GF-D8 (cell line): ENCODE measurements at regions not wholly inside any gene's neighbourhood (a gene's known extent, or its start where the extent isn't known, plus 50 kb on each side); places are given as distances from the start of the nearest gene placed in this dataset.
"Not testable (repeated sequence)": the region's sequence is repeated elsewhere in the genome, so short reads cannot be mapped to it uniquely, and the experiment has no call there.

Experiments
- DNase-seq: peaks from one replicate; lab custom pipeline; 2025; lab: John Stamatoyannopoulos, UW

DNA sequence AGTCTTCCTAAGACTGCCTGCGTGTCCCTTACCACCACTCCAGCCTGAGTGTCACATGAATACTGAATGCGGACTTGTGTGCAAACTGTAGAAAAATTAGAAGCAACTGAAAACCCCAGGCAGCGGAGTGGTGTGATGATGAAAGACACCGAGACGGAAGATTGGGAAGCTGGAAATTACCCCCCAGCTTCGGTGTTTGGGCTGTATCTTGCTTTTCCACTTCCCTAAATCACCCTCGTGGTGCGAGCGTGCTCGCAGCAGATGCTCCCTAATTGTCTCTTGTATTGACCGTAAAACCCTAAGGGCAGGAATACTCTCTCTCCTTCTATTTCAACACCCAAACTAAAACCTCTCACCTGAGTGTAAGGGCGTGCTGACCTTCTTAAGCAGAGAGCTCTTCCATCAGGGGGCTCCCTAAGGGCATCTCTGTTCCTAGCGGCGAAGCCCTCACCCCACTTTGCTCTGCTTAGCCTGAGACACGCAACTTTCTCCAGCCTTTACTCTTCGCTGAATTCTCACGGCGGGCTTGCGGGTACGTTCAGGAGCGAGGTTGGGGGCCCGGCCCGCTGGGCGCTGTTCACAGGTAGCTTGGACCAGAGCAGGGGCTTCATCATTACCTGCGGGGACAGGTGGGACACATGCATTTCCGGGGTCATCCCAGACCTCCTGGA, 62.4 kb downstream of the CRYBB2 start:
- no peak for DNase-seq

DNA sequence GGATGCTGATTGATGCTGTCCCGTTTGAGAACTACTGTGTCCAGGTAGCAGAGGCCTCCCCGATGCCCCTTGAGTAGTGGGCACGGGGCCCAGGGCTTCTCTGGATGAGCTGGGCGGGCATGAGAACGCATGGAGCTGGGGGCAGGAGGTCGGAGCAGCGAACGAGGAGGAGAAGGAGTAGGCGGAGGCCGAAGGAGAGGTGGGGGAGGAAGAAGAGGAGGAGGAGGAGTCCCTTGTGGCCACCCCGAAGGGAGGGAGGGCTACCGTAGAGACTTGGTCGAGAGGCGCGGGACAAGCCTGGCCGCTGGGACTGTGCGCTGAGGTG, 62.9 kb downstream of the CRYBB2 start:
- DNase-seq: no peak

DNA sequence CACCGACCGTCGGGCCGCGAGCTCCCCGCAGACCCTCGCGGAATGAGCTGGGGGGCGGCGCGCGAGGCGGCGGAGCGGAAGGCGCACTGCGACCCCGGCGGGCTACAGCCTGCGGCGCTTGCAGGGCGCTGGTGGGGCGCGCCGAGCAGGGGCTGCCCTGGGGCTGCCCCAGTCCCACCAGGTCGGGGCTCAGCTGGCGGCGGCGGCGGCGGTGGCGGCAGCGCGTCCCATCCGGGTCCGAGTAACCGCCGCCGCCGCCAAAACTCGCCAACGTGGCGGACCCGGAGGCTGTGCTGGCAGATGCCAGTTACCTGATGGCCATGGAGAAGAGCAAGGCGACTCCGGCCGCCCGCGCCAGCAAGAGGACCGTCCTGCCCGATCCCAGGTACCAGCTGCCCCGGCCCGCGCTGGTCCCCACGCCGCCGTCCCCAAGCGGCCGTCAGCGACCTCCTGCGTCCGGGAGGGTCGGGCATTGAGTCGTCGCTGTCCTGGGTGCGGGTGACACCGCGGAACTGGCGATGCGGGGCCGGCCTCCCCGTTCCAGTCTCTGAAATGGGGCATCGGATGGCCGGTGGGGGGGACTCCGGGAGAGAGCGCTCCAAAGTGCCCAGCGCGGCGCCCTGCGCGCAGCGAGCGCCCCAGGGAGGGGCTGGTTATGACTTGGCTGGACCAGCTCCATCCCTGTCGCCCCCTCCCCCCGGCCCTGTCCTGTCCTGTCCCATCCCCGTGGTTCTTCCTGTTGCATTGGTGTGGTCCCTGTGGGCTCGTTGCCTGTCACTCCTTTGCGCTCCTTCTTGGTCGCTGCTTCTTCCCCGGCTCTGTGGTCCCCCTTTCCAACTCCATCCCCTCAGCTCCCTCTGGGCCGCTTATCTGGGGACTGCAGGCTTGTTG, 63.5 kb downstream of the CRYBB2 start:
- no peak for DNase-seq

DNA sequence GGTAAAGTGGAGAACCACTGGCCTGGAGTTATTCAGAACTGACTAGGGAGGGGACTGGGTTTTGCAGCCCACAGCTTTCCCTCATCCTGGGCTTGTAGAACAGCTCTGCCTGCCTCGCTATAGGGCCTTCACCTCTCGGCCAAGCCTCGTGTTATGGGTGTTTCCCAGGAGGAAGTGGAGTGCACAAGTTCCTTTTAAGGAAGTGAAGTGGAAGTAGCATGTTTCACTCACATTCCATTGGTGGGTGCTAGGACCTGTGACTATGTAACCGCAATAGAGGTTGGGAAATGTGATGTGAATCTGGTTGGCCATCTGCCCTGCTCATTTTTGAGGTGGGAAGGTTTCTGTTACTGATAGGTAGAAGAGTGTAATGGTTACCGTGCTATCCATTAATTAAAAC, 69.0 kb downstream of the CRYBB2 start:
- not testable (repeated sequence) for DNase-seq

DNA sequence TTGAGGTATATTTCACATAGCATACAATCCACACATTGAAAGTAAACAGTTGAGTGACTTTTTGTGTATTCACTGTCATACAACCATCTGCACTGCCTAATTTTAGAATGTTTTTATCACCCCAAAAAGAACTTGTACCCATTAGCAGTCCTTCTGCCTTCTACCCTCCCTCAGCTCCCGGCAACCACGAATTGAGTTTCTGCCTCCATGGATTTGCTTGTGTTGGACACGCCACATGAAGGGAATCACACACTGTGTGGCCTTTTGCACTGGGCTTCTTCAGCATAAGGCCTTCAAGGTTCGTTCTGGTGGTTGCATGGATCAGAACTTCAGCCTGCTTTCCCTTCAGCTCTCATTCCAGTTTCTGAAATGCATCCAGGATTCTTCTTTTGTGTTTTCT, 82.5 kb downstream of the CRYBB2 start:
- DNase-seq: not testable (repeated sequence)

DNA sequence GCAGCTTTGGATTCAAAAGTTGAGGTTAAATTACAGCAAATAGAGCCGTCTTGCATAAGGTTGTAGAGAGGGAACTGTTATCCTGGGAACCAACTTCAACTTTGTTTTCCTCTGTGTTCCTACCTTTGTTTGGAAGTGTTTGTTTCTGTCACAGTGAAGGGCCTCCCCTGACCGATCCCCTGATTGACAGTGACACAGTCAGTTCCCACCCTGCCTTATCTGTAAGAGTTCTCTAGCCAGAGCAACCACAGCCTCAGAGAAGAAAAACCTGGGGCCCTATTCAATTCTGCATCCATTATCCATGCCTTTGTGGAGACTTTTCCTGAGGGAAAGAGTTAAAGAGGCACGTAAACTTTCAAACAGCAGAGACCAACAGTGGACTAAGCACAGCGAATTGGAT, 90.1 kb downstream of the CRYBB2 start:
- not testable (repeated sequence) for DNase-seq

DNA sequence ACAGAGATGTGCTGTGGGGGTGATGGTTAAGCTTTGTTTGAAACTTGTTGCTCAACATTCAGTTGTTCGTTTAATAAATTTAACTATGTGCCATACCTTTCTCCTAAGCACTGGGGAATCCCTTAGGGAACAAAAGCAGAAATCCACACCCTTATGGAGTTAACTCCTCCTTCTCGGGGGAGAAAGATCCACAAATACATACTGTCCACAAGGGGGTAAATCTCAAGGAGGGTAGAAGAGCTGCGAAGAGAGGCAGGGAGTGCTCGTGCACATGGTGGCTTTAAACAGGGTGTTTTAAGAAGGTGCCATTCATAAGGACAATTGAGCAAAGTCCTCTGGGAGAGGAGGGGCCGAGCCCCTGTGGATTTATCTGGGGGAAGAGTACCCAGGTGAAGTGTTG, 92.5 kb downstream of the CRYBB2 start:
- not testable (repeated sequence) for DNase-seq

DNA sequence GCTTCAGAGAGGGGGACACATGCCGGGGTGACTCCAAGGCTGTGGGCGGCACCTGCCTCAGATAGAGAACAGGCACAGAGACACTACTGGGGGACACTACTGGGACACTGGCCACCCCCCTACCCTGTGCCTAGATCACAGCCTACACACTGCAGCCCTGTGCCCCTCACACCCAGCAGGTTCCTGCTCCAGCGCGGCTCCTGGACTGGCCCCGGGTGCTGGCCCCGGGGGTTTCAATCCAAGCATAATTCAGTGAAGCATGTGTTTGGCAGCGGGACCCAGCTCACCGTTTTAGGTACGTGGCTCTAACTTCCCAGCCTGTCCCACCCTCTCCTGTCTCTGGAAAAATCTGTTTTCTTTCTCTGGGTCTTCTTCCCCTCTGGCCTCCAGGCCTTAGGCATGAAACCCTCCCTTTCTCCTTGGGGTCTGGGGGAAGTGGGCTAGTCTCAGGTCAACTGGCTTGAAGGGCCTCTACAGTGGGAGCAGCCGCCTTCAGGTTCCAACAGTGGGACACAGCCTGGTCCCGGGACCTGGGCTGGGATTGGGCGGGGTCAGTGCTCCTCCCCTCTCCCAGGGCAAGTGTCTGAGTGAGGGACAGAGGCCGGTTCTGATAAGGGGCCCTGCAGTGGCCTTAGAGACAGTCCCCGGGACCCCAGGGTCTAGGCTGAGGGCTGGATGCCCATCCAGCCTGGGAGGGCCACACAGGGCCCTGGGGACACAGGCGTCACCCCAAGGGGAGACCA, 98.8 kb downstream of the CRYBB2 start:
- no peak for DNase-seq

DNA sequence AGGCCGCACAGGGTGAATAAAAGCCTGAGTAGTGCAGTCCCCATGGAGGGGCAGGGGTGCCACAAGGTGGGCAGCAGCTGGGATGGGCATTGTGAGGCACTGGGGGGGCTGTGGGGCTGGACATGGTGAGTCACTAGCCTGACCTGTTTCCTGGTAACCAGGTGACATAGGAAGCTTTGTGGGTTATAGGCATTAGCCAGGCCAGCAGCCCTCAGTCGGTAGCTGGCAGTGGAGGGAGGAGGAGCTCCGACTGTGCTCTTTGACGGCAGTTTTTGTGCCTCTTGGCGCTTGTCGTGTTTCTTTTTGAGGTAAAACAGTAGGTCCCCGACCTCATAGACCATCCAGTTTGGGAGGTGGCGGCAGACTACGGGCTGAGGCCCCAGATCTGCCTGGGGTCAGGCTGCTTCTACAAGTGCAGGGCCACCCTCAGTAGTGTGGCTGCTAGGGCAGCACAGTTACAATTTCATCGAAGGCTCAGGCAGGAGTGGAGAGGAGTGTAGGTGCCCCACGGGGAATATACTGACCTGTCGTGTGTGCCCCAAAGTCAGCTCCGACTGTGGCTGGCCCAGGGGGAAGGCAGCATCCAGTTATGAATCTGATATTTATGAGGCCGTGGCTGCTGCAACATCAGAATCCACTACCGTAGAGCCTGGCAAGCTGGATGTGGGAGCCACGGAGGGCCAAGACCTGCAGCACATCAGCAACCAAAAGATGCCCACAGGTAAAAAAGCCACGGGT, 107.7 kb downstream of the CRYBB2 start:
- no peak for DNase-seq

DNA sequence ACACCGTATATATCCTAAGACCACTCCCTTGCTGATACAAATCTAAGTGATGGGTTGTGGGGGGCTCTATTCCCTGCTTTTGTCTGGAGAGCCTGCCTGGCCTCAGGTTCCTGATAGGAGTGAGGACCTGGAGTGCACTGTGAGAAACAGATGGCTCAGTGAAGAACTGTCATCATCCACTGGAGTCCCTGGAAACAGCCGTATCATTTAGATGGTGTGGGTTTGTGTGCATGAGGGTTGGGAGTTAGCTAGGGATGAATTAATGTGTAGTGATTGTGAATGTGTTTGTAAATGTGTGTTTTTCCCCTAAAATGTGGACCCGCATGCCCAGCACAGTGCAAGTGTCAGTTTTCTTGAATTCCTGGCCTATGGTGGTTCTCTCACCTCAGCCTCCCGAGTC, 111.6 kb downstream of the CRYBB2 start:
- no peak for DNase-seq

DNA sequence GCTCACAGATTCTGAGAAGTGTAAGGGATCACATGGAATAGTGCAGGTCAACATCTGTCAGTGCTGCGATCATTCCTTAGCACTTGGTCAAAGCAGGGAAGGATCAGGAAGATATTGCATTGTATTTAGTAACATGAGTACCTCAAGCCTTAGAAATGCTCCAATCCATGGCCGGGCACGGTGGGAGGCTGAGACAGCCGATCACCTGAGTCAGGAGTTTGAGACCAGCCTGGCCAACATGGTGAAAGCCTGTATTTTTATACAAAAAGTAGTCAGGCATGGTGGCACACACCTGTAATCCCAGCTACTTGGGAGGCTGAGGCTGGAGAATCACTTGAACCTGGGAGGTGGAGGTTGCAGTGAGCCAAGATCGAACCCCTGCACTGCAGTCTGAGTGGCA, 112.5 kb downstream of the CRYBB2 start:
- not testable (repeated sequence) for DNase-seq

DNA sequence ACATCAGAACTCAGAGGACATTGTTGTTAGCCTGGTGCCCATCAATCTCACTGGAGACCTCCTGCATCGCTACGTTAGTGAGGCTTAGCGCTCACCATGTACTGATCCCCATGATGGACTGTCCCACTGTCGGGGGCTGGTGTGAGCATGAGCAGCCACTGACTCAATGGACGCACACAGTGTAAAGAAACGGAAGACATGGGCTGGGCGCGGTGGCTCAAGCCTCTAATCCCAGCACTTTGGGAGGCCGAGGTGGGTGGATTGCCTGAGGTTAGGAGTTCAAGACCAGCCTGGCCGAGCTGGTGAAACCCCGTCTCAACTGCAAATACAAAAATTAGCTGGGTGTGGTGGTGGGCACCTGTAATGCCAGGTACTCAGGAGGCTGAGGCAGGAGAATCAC, 112.9 kb downstream of the CRYBB2 start:
- DNase-seq: no peak

DNA sequence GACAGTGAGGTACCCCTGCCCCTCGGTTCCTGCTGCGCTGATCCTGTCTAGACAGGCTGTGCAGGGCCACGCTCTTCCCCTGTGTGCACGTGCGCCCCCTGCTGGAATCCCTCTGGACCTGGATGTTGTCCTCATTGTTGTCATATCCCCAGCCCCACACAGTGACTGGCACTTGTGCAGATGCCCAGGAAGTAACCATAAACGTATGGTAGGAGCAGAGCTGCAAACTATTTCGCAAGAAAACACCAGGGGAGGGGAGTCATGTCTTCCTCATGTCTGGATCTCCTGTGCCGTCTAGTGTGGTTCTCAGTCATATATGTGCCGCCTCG, 114.7 kb downstream of the CRYBB2 start:
- DNase-seq: no peak

DNA sequence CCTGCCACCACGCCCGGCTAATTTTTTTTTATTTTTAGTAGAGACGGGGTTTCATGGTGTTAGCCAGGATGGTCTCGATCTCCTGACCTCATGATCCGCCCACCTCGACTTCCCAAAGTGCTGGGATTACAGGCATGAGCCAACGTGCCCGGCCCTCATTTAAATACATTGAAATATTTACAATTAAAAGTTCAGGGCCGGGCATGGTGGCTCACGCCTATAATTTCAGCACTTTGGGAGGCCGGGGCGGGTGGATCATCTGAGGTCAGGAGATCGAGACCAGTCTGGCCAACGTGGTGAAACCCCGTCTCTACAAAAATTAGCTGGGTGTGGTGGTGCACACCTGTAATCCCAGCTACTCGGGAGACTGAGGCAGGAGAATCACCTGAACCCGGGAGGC, 115.2 kb downstream of the CRYBB2 start:
- DNase-seq: not testable (repeated sequence)

DNA sequence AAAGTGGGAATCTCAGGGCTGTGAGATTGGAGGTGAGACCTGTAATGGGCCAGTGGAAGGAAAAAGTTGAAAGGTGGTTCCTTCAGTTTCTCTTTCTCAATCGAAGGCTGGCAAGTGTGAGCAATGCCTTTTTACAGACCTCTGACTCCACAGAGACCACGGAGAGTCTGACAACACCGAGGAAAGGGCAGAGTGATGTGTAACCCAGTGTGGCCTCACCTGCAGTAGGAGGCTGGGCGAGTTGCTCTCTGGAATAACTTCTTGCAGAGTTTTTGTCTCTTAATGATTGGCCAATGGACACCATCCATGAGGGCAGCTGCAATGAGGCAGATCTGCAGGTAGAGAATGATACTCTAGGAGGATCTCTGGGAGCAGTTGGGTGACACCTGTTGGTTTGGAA, 115.8 kb downstream of the CRYBB2 start:
- not testable (repeated sequence) for DNase-seq

DNA sequence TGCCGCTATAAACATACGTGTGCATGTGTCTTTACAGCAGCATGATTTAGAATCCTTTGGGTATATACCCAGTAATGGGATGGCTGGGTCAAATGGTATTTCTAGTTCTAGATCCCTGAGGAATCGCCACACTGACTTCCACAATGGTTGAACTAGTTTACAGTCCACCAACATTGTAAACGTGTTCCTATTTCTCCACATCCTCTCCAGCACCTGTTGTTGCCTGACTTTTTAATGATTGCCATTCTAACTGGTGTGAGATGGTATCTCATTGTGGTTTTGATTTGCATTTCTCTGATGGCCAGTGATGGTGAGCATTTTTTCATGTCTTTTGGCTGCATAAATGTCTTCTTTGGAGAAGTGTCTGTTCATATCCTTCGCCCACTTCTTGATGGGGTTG, 121.1 kb downstream of the CRYBB2 start:
- DNase-seq: not testable (repeated sequence)

DNA sequence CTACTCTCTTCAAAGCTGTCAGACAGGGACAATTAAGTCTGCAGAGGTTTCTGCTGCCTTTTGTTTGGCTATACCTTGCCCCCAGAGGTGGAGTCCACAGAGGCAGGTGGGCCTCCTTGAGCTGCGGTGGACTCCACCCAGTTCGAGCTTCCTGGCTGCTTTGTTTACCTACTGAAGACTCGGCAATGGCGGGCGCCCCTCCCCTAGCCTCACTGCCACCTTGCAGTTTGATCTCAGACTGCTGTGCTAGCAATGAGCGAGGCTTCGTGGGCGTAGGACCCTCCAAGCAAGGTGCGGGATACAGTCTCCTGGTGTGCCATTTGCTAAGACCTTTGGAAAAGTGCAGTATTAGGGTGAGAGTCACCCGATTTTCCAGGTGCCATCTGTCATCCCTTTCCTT, 124.9 kb downstream of the CRYBB2 start:
- not testable (repeated sequence) for DNase-seq

DNA sequence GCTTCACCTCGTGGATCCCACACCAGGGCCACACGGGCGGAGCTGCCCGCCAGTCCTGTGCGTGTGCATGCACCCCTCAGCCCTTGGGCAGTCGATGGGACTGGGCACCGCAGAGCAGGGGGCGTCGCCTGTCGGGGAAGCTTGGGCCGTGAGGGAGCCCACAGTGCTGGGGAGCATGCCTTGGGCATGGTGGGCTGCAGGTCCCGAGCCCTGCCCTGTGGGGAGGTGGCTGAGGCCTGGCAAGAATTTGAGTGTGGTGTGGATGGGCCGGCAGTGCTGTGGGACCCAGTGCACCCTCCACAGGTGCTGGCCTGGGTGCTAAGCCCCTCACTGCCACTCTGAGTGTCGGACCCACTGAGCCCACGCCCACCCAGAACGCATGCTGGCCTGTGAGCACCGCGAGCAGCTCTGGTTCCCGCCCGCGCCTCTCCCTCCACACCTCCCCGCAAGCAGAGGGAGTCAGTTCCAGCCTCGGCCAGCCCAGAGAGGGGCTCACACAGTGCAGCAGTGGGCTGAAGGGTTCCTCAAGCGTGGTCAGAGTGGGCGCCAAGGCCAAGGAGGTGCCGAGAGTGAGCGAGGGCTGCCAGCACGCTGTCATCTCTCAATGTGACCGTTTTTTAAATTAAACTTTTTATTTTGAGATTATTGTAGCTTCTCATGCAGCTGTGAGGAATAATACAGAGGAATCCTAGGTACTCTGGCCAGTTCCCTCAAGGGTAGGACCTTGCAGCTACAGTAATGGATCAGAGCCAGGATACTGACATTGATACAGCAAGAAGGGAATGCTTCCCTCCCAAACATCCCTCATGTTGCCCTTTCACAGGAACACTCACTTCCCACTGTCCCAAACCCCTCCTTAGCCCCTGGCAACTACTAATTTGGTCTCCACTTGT, 127.7 kb downstream of the CRYBB2 start:
- no peak for DNase-seq

DNA sequence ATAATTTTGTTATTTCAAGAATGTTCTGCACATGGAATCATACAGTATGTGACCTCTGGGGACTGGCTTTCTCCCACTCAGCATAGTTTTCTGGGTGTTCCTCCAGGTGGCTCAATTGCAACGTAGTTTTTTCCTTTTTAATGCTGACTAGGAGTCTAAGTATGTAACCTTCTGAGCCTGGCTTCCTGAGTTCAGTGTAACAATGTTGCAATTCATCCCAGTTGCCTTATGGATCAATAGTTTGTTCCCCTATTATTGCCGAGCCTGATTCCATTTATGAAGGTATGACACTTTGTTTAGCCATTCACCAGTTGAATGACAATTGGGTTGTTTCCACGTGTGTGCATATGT, 128.3 kb downstream of the CRYBB2 start:
- no peak for DNase-seq

DNA sequence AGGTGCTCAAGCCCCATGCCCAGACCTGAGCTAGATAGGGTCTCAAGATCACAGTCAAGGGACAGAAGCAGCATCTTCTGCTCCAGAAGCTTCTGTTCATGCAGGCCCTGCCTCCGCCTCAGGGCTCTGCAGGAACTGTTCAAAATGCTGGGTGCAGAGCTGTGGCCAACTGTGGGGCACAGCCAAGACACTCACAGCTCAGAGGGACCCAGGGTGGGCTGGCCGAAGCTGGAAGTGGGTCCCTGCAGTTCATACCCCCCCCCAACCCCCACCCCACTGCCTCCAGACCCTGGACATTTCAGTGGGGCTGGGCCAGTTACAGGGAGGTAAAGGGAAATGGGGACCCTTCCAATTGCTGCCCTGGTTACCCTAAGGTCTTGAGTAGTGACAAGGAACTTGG, 129.0 kb downstream of the CRYBB2 start:
- DNase-seq: no peak

DNA sequence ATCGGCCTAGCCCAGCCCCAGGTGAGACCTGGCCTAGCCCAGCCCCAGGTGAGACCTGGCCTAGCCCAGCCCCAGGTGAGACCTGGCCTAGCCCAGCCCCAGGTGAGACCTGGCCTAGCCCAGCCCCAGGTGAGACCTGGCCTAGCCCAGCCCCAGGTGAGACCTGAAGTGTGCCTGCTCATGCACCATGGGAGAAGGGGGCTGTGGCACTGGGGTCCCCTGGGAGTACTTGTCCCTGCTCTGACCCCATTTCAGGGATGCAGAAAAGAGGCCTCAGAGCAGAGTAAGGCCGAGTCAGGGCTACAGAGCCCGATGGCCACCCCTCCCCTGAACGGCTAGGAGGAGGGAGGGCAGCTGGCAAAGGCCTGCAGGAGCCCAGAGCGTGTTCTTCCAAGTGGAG, 129.6 kb downstream of the CRYBB2 start:
- DNase-seq: not testable (repeated sequence)
